ENCODE measurements at regions not wholly inside any gene's neighbourhood (a gene's known extent, or its start where the extent isn't known, plus 50 kb on each side); places are given as distances from the start of the nearest gene placed in this dataset.

DNA sequence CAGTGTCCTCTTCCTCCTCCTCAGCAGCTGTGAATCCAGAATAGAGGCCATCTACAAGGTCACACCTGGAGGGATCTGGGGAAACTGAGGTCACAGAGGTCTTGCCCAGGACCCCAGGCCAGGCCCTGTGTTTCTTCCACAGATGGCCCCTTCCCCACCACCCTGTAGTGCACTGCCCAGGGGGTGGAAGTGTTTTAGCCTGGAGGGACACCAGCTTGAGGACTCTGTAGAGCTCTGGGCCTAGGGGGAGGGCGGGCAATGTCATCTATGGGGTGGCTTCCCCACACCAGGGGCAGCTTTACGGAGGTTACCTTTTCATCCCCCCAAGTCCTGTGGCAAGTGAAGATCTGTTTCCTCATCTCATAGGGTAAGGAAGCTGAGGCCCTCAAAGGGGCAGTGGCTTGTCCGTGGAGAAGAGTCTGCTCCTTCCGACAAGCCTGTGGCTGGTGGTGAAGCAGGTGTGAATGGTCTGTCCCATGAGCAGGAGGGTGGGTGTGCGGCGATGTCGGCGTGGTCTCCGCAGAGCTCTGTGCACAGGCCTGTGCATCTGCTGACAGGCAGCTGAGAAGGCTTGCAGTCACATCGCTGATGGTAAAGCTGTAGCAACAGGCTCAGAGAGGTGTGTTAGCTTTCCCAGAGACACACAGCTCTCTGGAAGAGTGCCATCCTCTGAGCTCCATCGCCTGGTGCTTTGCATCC, 74.1 kb upstream of the WNT7B start:
- CTCF ChIA-PET = interaction anchor here (0.9 to 10.4 kb wide), 6 partner anchors 8 to 44 kb away, joined by 3 to 76 read pairs (median 6); no protein-coding TSS in a partner anchor

DNA sequence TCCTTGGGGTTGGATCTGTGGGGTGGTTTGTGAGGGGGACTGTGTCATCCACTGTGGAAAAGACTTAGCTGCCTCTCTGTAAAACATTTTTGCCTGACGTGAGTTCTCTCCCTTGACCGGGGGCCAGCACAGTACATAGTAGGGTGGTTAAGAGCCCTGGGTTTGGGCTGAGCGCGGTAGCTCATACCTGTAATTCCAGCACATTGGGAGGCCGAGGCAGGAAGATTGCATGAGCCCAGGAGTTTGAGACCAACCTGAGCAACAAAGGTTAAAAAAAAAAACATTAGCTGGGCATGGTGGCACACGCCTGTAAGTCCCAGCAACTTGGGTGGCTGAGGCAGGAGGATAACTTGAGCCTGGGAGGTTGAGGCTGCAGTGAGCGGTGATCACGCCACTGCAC, 74.7 kb upstream of the WNT7B start:
- Histone ChIP-seq H3K9me2 (no peaks in the 10 kb centered on the region), H3K36me3 (replicated peaks in 1 of 2; ENCODE audit: control insufficient read depth in 1 of 2, insufficient read depth in 2 of 2, low read length in 1 of 2) (no peaks in the 10 kb centered on the region), H3K4me3 (ENCODE audit: low read depth in 2 of 2, low read length in 1 of 2) (no peak overlapping the region), H3K4me1 (ENCODE audit: control insufficient read depth in 1 of 2, insufficient read depth in 2 of 2, low read depth in 1 of 2, low read length in 1 of 2) (peaks cover 28 to 42% of the 10 kb centered on the region in 2 experiments), H3K4me2 (no peak overlapping the region), H3K9me3 (no peaks in the 10 kb centered on the region), H3K79me2 (ENCODE audit: insufficient read depth) (peaks cover 47% of the 10 kb centered on the region), H3K27ac (ENCODE audit: low read depth in 2 of 2, low read length in 1 of 2) (peak overlapping the region in 1 of 2 experiments; percentile 100; a peak in 1 of 4 replicates), H4K20me1 (ENCODE audit: insufficient read depth) (no peaks in the 10 kb centered on the region), H3K9ac (no peak overlapping the region), H3F3A (replicated peaks; ENCODE audit: insufficient read depth) (peaks cover 28% of the 10 kb centered on the region), H3K27me3 (ENCODE audit: insufficient read depth) (no peaks in the 10 kb centered on the region), H2AFZ (ENCODE audit: low read depth) (no peak overlapping the region)
- CTCF ChIA-PET = interaction anchor here (0.9 to 10.4 kb wide), 9 partner anchors 8 to 57 kb away, joined by 3 to 76 read pairs (median 5); no protein-coding TSS in a partner anchor
- DNase-seq = no peak
- POLR2A ChIA-PET = interaction anchor here (0.7 to 8.1 kb wide), 5 partner anchors 11 to 34 kb away, joined by 3 to 63 read pairs (median 4); no protein-coding TSS in a partner anchor
- TF ChIP-seq RXRA (IDR thresholded peaks at IDR 0.05; ENCODE audit: borderline replicate concordance, low read depth) (no peak), CHD2 (IDR thresholded peaks at IDR 0.05; ENCODE audit: low read length, partially characterized antibody) (no peak), EZH2phosphoT487 (IDR thresholded peaks at IDR 0.05; ENCODE audit: borderline replicate concordance, low read depth) (no peak), MEF2A (IDR thresholded peaks at IDR 0.05; ENCODE audit: borderline replicate concordance, low read depth) (no peak)
- WGBS (ENCODE audit: low lambda C conversion rate) = 94% methylated on average over 8 of the region's 8 CpGs

More for the DNA sequence above, 74.1 kb upstream of the WNT7B start:
- no peak overlapping the region for H2AFZ ChIP-seq (ENCODE audit: low read depth)
- H3K9me2 ChIP-seq = no peaks in the 10 kb centered on the region
- H4K20me1 ChIP-seq (ENCODE audit: insufficient read depth) = no peaks in the 10 kb centered on the region
- peaks cover 23% of the 10 kb centered on the region for H3F3A ChIP-seq (replicated peaks; ENCODE audit: insufficient read depth)
- TF ChIP-seq SMC3 (IDR thresholded peaks at IDR 0.05; ENCODE audit: low read depth, low read length) = no peak
- no peak for TF ChIP-seq FOSL2 (IDR thresholded peaks at IDR 0.05; ENCODE audit: borderline replicate concordance, low read depth)
- TF ChIP-seq EZH2phosphoT487 (IDR thresholded peaks at IDR 0.05; ENCODE audit: borderline replicate concordance, low read depth) = no peak
- TF ChIP-seq MEF2A (IDR thresholded peaks at IDR 0.05; ENCODE audit: borderline replicate concordance, low read depth) = no peak
- no peak for TF ChIP-seq MXI1 (IDR thresholded peaks at IDR 0.05; ENCODE audit: low read depth, low read length)
- no peaks in the 10 kb centered on the region for H3K36me3 ChIP-seq (replicated peaks in 1 of 2; ENCODE audit: control insufficient read depth in 1 of 2, insufficient read depth in 2 of 2, low read length in 1 of 2)
- POLR2A ChIA-PET = interaction anchor here (0.7 to 8.1 kb wide), 6 partner anchors 10 to 34 kb away, joined by 3 to 63 read pairs (median 4); no protein-coding TSS in a partner anchor
- no peaks in the 10 kb centered on the region for H3K9me3 ChIP-seq
- 96% methylated on average over 7 of the region's 11 CpGs for WGBS (ENCODE audit: low lambda C conversion rate)
- H3K4me3 ChIP-seq (ENCODE audit: low read depth in 2 of 2, low read length in 1 of 2) = no peak overlapping the region
- no peak overlapping the region for H3K9ac ChIP-seq
- H3K4me1 ChIP-seq (ENCODE audit: control insufficient read depth in 1 of 2, insufficient read depth in 2 of 2, low read depth in 1 of 2, low read length in 1 of 2) = peaks cover 24 to 38% of the 10 kb centered on the region in 2 experiments
- H3K27ac ChIP-seq (ENCODE audit: low read depth in 2 of 2, low read length in 1 of 2) = no peak overlapping the region
- H3K27me3 ChIP-seq (ENCODE audit: insufficient read depth) = no peaks in the 10 kb centered on the region
- peaks cover 42% of the 10 kb centered on the region for H3K79me2 ChIP-seq (ENCODE audit: insufficient read depth)
- H3K4me2 ChIP-seq = no peak overlapping the region
- DNase-seq = no peak

DNA sequence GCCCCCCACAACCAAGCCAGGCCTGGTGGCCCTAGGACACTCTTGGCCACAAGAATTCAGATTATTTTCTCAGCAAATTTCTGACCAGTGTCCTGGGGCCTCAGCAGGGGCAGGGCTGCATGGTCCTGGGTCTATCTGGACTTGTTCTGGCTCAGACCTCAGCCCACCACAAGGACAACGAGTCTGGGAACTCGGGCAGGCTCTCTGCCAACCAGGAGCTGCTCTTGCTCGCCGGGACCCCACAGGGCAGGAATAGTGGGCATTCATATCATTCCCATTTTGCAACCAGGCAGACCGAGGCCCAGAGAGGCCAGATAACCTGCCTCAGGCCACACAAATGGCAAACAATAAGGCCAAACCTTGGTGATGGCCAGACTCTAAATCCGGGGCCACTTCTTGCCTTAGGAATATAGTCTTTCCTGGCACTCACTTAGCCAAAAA, 75.4 kb upstream of the WNT7B start:
- no peak overlapping the region; the same call in 1 of the 2 replicates for H2AFZ ChIP-seq (ENCODE audit: low read depth)
- no CpG with 5 or more reads among the region's 6 CpGs for WGBS (ENCODE audit: low lambda C conversion rate)
- H3K9me3 ChIP-seq = no peaks in the 10 kb centered on the region
- no peaks in the 10 kb centered on the region for H4K20me1 ChIP-seq (ENCODE audit: insufficient read depth)
- H3K4me2 ChIP-seq = peak overlapping the region; percentile 98; the same call in 1 of the 2 replicates
- no peaks in the 10 kb centered on the region for H3K9me2 ChIP-seq
- H3K36me3 ChIP-seq (replicated peaks in 1 of 2; ENCODE audit: control insufficient read depth in 1 of 2, insufficient read depth in 2 of 2, low read length in 1 of 2) = no peaks in the 10 kb centered on the region
- ChIA-PET CTCF (interaction anchor here (0.6 to 10.4 kb wide), 13 partner anchors 10 to 226 kb away, joined by 3 to 76 read pairs (median 3); no protein-coding TSS in a partner anchor), POLR2A (interaction anchor here (1.3 to 8.1 kb wide), 10 partner anchors 12 to 189 kb away, joined by 3 to 63 read pairs (median 11); no protein-coding TSS in a partner anchor)
- H3K9ac ChIP-seq = peak overlapping the region; percentile 97
- peak overlapping the region; percentile 67; a peak in 3 of 4 replicates for H3K4me3 ChIP-seq (ENCODE audit: low read depth in 2 of 2, low read length in 1 of 2)
- DNase-seq = no peak
- H3K4me1 ChIP-seq (ENCODE audit: control insufficient read depth in 1 of 2, insufficient read depth in 2 of 2, low read depth in 1 of 2, low read length in 1 of 2) = peaks cover 35 to 49% of the 10 kb centered on the region in 2 experiments
- no peaks in the 10 kb centered on the region for H3K27me3 ChIP-seq (ENCODE audit: insufficient read depth)
- peak overlapping the region; percentile 94 to 100 for H3K27ac ChIP-seq (ENCODE audit: low read depth in 2 of 2, low read length in 1 of 2)
- peaks cover 54% of the 10 kb centered on the region for H3K79me2 ChIP-seq (ENCODE audit: insufficient read depth)
- peaks cover 35% of the 10 kb centered on the region for H3F3A ChIP-seq (replicated peaks; ENCODE audit: insufficient read depth)
- TF ChIP-seq MXI1 (IDR thresholded peaks at IDR 0.05; ENCODE audit: low read depth, low read length) (no peak), GABPA (IDR thresholded peaks at IDR 0.05; ENCODE audit: low read depth) (no peak), FOXM1 (IDR thresholded peaks at IDR 0.05; ENCODE audit: low read depth) (no peak), RCOR1 (IDR thresholded peaks at IDR 0.05; ENCODE audit: low read length) (no peak)
- TF ChIP-seq, protein P1, sequence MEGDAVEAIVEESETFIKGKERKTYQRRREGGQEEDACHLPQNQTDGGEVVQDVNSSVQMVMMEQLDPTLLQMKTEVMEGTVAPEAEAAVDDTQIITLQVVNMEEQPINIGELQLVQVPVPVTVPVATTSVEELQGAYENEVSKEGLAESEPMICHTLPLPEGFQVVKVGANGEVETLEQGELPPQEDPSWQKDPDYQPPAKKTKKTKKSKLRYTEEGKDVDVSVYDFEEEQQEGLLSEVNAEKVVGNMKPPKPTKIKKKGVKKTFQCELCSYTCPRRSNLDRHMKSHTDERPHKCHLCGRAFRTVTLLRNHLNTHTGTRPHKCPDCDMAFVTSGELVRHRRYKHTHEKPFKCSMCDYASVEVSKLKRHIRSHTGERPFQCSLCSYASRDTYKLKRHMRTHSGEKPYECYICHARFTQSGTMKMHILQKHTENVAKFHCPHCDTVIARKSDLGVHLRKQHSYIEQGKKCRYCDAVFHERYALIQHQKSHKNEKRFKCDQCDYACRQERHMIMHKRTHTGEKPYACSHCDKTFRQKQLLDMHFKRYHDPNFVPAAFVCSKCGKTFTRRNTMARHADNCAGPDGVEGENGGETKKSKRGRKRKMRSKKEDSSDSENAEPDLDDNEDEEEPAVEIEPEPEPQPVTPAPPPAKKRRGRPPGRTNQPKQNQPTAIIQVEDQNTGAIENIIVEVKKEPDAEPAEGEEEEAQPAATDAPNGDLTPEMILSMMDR (IDR thresholded peaks at IDR 0.05) = no peak
- TF ChIP-seq, protein P2, sequence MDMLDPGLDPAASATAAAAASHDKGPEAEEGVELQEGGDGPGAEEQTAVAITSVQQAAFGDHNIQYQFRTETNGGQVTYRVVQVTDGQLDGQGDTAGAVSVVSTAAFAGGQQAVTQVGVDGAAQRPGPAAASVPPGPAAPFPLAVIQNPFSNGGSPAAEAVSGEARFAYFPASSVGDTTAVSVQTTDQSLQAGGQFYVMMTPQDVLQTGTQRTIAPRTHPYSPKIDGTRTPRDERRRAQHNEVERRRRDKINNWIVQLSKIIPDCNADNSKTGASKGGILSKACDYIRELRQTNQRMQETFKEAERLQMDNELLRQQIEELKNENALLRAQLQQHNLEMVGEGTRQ (IDR thresholded peaks at IDR 0.05; ENCODE audit: borderline replicate concordance, low read depth, low read length) = no peak
- TF ChIP-seq, protein P3, sequence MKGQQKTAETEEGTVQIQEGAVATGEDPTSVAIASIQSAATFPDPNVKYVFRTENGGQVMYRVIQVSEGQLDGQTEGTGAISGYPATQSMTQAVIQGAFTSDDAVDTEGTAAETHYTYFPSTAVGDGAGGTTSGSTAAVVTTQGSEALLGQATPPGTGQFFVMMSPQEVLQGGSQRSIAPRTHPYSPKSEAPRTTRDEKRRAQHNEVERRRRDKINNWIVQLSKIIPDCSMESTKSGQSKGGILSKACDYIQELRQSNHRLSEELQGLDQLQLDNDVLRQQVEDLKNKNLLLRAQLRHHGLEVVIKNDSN (IDR thresholded peaks at IDR 0.05; ENCODE audit: borderline replicate concordance, low read depth) = no peak
